WERI-Rb-1 (cell line): ENCODE measurements at regions not wholly inside any gene's neighbourhood (a gene's known extent, or its start where the extent isn't known, plus 50 kb on each side); places are given as distances from the start of the nearest gene placed in this dataset.

Experiments used
- DNase-seq: peaks from one replicate; pipeline ENCODE4 v3.0.0-alpha.2; 2020
- H3K27ac ChIP-seq: fragments of 250-450 bp; sonication (Bioruptor Pico); 2 replicates; pipeline ENCODE4 v1.5.1; 2020; ENCODE audit warnings: mild to moderate bottlenecking, moderate library complexity
- H3K27me3 ChIP-seq: fragments of 250-450 bp; sonication (Bioruptor Pico); 2 replicates; pipeline ENCODE4 v1.5.1; 2021; ENCODE audit warnings: mild to moderate bottlenecking, low read depth, moderate library complexity; ENCODE audit not compliant: insufficient read depth, severe bottlenecking
- H3K36me3 ChIP-seq: fragments of 250-450 bp; sonication (Bioruptor Pico); 2 replicates; pipeline ENCODE4 v1.5.1; 2020; ENCODE audit warnings: mild to moderate bottlenecking, moderate library complexity
- H3K4me3 ChIP-seq: 2 replicates; pipeline ENCODE4 v1.5.1; 2011; ENCODE audit warnings: low read depth, mild to moderate bottlenecking, control low read depth, low read length
- H3K9me3 ChIP-seq: fragments of 250-450 bp; sonication (Bioruptor Pico); 2 replicates; pipeline ENCODE4 v1.5.1; 2021; ENCODE audit warnings: mild to moderate bottlenecking, moderate library complexity; ENCODE audit not compliant: severe bottlenecking
- CTCF ChIP-seq: IDR thresholded peaks from 2 replicates; pipeline ENCODE4 v1.5.1; 2011; ENCODE audit warnings: low read depth, mild to moderate bottlenecking, control low read depth, inconsistent platforms, low read length

DNA sequence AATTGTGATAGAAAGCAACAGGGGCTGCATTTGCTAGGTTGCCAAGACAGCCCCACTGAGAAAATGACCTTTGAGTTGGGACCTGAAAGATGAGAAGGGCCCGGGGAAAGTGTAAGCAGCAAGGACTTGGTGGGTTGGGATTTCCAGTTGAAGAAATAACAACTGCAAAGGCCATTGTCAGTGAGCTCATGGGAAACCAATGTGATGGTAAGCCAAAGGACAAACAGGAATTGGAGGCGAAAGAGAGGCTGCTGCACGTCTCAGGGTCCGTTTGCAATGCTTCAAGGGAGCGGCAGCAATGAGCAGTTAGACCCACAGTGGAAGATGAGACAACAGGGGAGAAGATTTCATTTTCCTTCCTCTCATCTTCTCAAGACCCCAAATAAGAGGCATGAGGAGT lies 51.5 kb upstream of the RGPD4 start:
- Histone ChIP-seq H3K4me3 (no peak overlapping the region), H3K27me3 (peaks cover 50% of the 10 kb centered on the region), H3K36me3 (no peaks in the 10 kb centered on the region), H3K9me3 (no peaks in the 10 kb centered on the region), H3K27ac (no peak overlapping the region)
- no peak for DNase-seq
- no peak for TF ChIP-seq CTCF

DNA sequence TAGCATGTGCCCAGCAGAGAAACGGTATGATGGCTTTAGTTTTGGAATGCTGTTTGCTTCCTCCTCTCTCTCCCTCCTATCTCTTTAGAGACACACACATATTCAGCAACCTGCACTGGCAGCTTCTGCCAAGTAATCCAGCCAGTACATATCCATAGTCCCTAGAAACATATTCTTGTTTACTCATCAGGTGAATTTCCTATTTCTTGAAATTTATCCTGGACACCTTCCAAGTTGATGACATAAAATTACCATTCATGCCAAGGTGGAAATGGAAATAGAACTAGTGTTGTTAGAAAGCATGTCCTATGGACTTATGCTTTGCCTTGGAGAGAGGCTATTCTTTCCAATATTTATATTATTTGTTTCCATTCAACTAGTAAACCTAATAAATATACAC lies 50.9 kb upstream of the RGPD4 start:
- H3K9me3 ChIP-seq: no peaks in the 10 kb centered on the region
- no peak overlapping the region for H3K27ac ChIP-seq
- no peaks in the 10 kb centered on the region for H3K36me3 ChIP-seq
- H3K27me3 ChIP-seq: peaks cover 46% of the 10 kb centered on the region
- H3K4me3 ChIP-seq: no peak overlapping the region
- no peak for DNase-seq
- no peak for TF ChIP-seq CTCF

GRCh38 chr2:107776362-107776761 lies 50.3 kb upstream of the RGPD4 start:
- Histone ChIP-seq H3K9me3 (no peaks in the 10 kb centered on the region), H3K4me3 (no peak overlapping the region), H3K36me3 (no peaks in the 10 kb centered on the region), H3K27ac (no peak overlapping the region), H3K27me3 (peaks cover 50% of the 10 kb centered on the region)
- DNase-seq: no peak
- no peak for TF ChIP-seq CTCF
